ENCODE measurements at regions not wholly inside any gene's neighbourhood (a gene's known extent, or its start where the extent isn't known, plus 50 kb on each side); places are given as distances from the start of the nearest gene placed in this dataset.

DNA sequence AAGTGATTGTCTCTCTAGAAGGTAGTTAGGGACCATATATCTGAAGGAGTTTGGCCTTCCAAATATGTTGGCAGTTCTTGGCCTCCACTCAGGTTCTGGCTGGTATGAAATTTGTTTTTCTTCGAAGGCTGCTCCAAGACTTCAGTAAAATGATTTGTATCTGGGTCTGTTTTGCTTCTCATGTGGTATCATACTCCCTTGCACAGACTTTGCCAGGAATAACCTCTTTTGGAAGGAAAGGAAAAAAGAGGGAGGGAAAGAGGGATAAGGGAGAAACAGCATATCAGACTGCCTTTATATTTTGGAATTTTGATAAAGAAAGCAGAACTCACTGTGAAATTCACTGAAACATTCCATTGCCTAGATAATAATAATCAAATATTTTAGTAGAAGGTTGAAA lies 242.1 kb upstream of the HHIP start:
- no peak for TF ChIP-seq SUZ12 (IDR thresholded peaks at IDR 0.05)
- no peak for TF ChIP-seq ELF4 (IDR thresholded peaks at IDR 0.05)
- no peak for TF ChIP-seq FOXM1 (IDR thresholded peaks at IDR 0.05; ENCODE audit: borderline replicate concordance)
- TF ChIP-seq NFRKB (IDR thresholded peaks at IDR 0.05), result no peak
- no peak for TF ChIP-seq BHLHE40 (IDR thresholded peaks at IDR 0.05; ENCODE audit: borderline replicate concordance)
- no peak for TF ChIP-seq FOXK2 (IDR thresholded peaks at IDR 0.05)
- TF ChIP-seq SP1 (IDR thresholded peaks at IDR 0.05), result no peak
- TF ChIP-seq ZNF384 (IDR thresholded peaks at IDR 0.05), result no peak
- TF ChIP-seq ARNT (IDR thresholded peaks at IDR 0.05), result no peak

Data from HEK293T (cell line).